OCI-LY7 (cell line): ENCODE measurements at regions not wholly inside any gene's neighbourhood (a gene's known extent, or its start where the extent isn't known, plus 50 kb on each side); places are given as distances from the start of the nearest gene placed in this dataset.
"Not testable (repeated sequence)": the region's sequence is repeated elsewhere in the genome, so short reads cannot be mapped to it uniquely, and the experiment has no call there.

Experiments
- BruUV-seq: library from RNA; stranded (reverse); fragments of 400-500 nt; replicated peaks from 2 replicates; lab custom pipeline; 2021; lab: Mats Ljungman, UMichigan
- CTCF ChIA-PET: fragments of 300-600 bp; sonication (Branson Sonifier 250); formaldehyde crosslinking; loops from one replicate; lab custom pipeline; 2022; ENCODE audit warnings: antibody characterized with exemption; ENCODE audit not compliant: unreplicated experiment; lab: Charles Lee
- POLR2A ChIA-PET: fragments of 300-600 bp; sonication (Branson Sonifier 250); formaldehyde crosslinking; loops from one replicate; lab custom pipeline; 2022; ENCODE audit warnings: antibody characterized with exemption; lab: Charles Lee
- DNase-seq: peaks from one replicate; pipeline ENCODE4 v3.0.0-alpha.2; 2015; ENCODE audit warnings: low spot score
- H2AFZ ChIP-seq: fragments of 200-600 bp; sonication (generic), shearing (Covaris generic); 2 replicates; pipeline ENCODE4 v1.6.1; 2014; ENCODE audit warnings: mild to moderate bottlenecking, antibody characterized with exemption, low read length, moderate library complexity
- H3K27ac ChIP-seq: fragments of 200-600 bp; sonication (generic); 2 replicates; pipeline ENCODE4 v1.5.1; 2014; ENCODE audit warnings: mixed run types, low read depth, mild to moderate bottlenecking, moderate library complexity, low read length, inconsistent platforms; ENCODE audit not compliant: poor library complexity, severe bottlenecking
- H3K36me3 ChIP-seq: fragments of 200-600 bp; sonication (generic); 2 replicates; pipeline ENCODE4 v1.6.1; 2014; ENCODE audit warnings: mild to moderate bottlenecking, antibody characterized with exemption, low read length, moderate library complexity, mixed read lengths; ENCODE audit not compliant: insufficient read depth
- H3K4me1 ChIP-seq: fragments of 200-600 bp; sonication (generic); 2 replicates; pipeline ENCODE4 v1.5.1; 2014; ENCODE audit warnings: mild to moderate bottlenecking, low read length; ENCODE audit not compliant: insufficient read depth, poor library complexity, severe bottlenecking
- H3K4me2 ChIP-seq: fragments of 200-600 bp; sonication (generic); 2 replicates; pipeline ENCODE4 v1.6.1; 2014; ENCODE audit warnings: mild to moderate bottlenecking, low read length
- H3K4me3 ChIP-seq: fragments of 200-600 bp; sonication (generic); 2 replicates; pipeline ENCODE4 v1.5.1; 2014; ENCODE audit warnings: mild to moderate bottlenecking, low read depth, low read length; ENCODE audit not compliant: poor library complexity, severe bottlenecking
- H3K79me2 ChIP-seq: fragments of 200-600 bp; sonication (generic); 2 replicates; pipeline ENCODE4 v1.6.1; 2016; ENCODE audit warnings: low read depth, mild to moderate bottlenecking, low read length, moderate library complexity, mixed read lengths; ENCODE audit not compliant: insufficient read depth
- H3K9me2 ChIP-seq: fragments of 200-600 bp; sonication (generic); 2 replicates; pipeline ENCODE4 v1.6.1; 2016; ENCODE audit warnings: mild to moderate bottlenecking, low read length, mixed read lengths; ENCODE audit not compliant: insufficient read depth
- H3K9me3 ChIP-seq: fragments of 200-600 bp; sonication (generic); 2 replicates; pipeline ENCODE4 v1.6.1; 2014; ENCODE audit warnings: mild to moderate bottlenecking, mixed run types, low read length, mixed read lengths
- H4K20me1 ChIP-seq: fragments of 200-600 bp; sonication (generic); 2 replicates; pipeline ENCODE4 v1.6.1; 2014; ENCODE audit warnings: mild to moderate bottlenecking, antibody characterized with exemption, low read length, moderate library complexity, mixed read lengths; ENCODE audit not compliant: insufficient read depth
- CTCF ChIP-seq: fragments of 200-600 bp; sonication (generic); conservative IDR thresholded peaks from 2 replicates; pipeline ENCODE4 v1.5.1; 2014; ENCODE audit warnings: mild to moderate bottlenecking, antibody characterized with exemption, low read length, moderate library complexity, mixed read lengths
- EZH2phosphoT487 ChIP-seq: fragments of 200-600 bp; sonication (generic); IDR thresholded peaks from 2 replicates; pipeline ENCODE4 v1.6.1; 2018; ENCODE audit warnings: low read depth, borderline replicate concordance, mild to moderate bottlenecking, mixed run types, antibody characterized with exemption, low read length, moderate library complexity, mixed read lengths
- intact Hi-C: fragments of 100-400 bp; cut with micrococcal nuclease; formaldehyde crosslinking; loops from one replicate; pipeline ENCODE4 v1.10.0; 2022; ENCODE audit not compliant: unreplicated experiment

- H3K36me3 ChIP-seq: peaks cover under 1% of the 10 kb centered on the region; the same call in 1 of the 2 replicates
- no peaks in the 10 kb centered on the region for H4K20me1 ChIP-seq
- peak overlapping the region; percentile 29 for H2AFZ ChIP-seq
- intact Hi-C loops: no loop called here
- H3K79me2 ChIP-seq: no peaks in the 10 kb centered on the region
- TF ChIP-seq CTCF (no peak), EZH2phosphoT487 (no peak)
- H3K4me2 ChIP-seq: peak overlapping the region; percentile 8; the same call in 1 of the 2 replicates
- ChIA-PET CTCF (no interaction called here), POLR2A (interaction anchor here (0.6 to 2.6 kb wide), 7 partner anchors 8 to 29 kb away, joined by 3 to 15 read pairs (median 3); no protein-coding TSS in a partner anchor)
- H3K27ac ChIP-seq: no peak overlapping the region
- H3K4me3 ChIP-seq: no peak overlapping the region
- 0 out of 2 replicates have a peak, but pooled peaks cover under 1% of the 10 kb centered on the region for H3K9me3 ChIP-seq
- no peaks in the 10 kb centered on the region for H3K9me2 ChIP-seq
- BruUV-seq: no TSS peak
- no peak for DNase-seq
- H3K4me1 ChIP-seq: peaks cover 22% of the 10 kb centered on the region
Observed at GRCh38 chr7:104956753-104957450, 57.1 kb upstream of the KMT2E start.

GRCh38 chr7:104958371-104958865 is 55.6 kb upstream of the KMT2E start:
- no TSS peak for BruUV-seq
- TF ChIP-seq CTCF (no peak), EZH2phosphoT487 (no peak)
- POLR2A ChIA-PET: interaction anchor here (0.6 to 1.6 kb wide), 4 partner anchors 9 to 573 kb away, joined by 3 to 4 read pairs (median 3); no protein-coding TSS in a partner anchor

GRCh38 chr7:104959483-104959882 is 54.5 kb upstream of the KMT2E start:
- POLR2A ChIA-PET: interaction anchor here (1.6 kb wide), 1 partner anchor 8 kb away, joined by 4 read pairs; no protein-coding TSS in a partner anchor
- H3K9me3 ChIP-seq: peaks cover 11% of the 10 kb centered on the region
- H3K79me2 ChIP-seq, H3K4me3 ChIP-seq, H2AFZ ChIP-seq, H3K9me2 ChIP-seq, CTCF ChIA-PET, BruUV-seq, H3K27ac ChIP-seq, intact Hi-C loops, DNase-seq, H4K20me1 ChIP-seq, H3K4me2 ChIP-seq: not testable (repeated sequence)
- H3K4me1 ChIP-seq: peaks cover 22% of the 10 kb centered on the region
- peaks cover 18% of the 10 kb centered on the region; the same call in 1 of the 2 replicates for H3K36me3 ChIP-seq

More at GRCh38 chr7:104958371-104958865, 55.6 kb upstream of the KMT2E start:
- Histone ChIP-seq H2AFZ (no peak overlapping the region), H3K4me2 (no peak overlapping the region), H3K9me3 (peaks cover 5% of the 10 kb centered on the region), H3K27ac (no peak overlapping the region), H3K36me3 (peaks cover 14% of the 10 kb centered on the region; the same call in 1 of the 2 replicates), H3K4me3 (no peak overlapping the region), H3K79me2 (no peaks in the 10 kb centered on the region), H3K4me1 (peaks cover 22% of the 10 kb centered on the region), H4K20me1 (no peaks in the 10 kb centered on the region), H3K9me2 (no peaks in the 10 kb centered on the region)
- CTCF ChIA-PET: no interaction called here
- DNase-seq: no peak
- intact Hi-C loops: no loop called here
